ENCODE measurements at regions not wholly inside any gene's neighbourhood (a gene's known extent, or its start where the extent isn't known, plus 50 kb on each side); places are given as distances from the start of the nearest gene placed in this dataset.

DNA sequence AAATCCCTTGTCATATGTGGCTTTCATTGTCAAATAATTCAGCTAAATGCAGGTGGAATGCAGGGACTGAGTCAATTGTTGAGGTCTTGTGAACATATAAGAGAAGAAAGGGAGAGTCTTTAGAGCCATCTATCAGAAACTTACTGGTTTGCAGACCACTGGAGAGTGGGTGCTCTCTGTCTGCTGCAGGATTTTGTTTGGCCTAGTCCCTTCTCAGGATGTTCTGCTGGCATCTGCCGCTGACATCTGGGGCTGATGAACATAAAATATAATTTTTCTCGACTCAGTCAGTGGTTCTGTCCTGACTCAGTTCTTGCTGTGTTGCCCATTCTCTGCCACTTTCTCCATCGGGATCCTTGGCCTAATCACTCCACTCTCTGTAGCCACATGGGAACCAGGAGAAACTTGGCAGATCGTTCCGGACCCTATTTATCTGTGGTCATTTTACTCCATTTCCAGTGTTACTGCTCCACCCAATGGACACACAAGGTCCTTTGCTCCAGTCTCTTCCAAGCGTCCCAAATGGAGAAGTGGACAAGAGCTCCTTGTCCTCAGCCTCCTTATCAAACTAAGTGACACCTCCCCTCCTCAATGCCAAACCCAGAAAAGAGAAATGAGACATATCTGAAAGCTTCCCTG lies 436.2 kb downstream of the FAT4 start:
- Mint-ChIP-seq H3K9me3 (peaks cover 19% of the 10 kb centered on the region), H3K36me3 (ENCODE audit: low read depth) (no peaks in the 10 kb centered on the region), H3K4me1 (ENCODE audit: low read depth) (no peaks in the 10 kb centered on the region), H3K4me3 (no peak overlapping the region), H3K27me3 (no peaks in the 10 kb centered on the region), H3K27ac (no peak overlapping the region)
- intact Hi-C loops (cut with micrococcal nuclease), result no loop called here

DNA sequence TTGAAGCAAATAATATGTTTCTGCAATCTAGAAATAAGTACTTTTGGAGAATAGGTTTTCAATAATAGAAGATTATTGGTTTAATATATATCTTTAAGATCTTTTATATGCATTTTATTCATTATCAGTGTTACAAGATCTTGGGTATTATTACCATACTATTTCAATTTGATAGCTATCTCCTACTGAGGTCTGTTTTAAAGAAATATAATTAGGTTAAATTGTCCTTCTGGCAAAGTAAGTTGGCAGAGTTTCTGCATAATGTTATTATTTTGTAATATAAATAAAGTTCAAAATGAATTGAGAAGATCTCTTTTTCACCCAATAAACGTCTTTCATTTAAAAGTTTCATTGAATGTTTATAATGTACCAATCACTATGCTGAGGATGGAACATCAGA lies 443.7 kb downstream of the FAT4 start:
- H3K4me3 Mint-ChIP-seq, result no peak overlapping the region
- no peaks in the 10 kb centered on the region for H3K9me3 Mint-ChIP-seq
- H3K4me1 Mint-ChIP-seq (ENCODE audit: low read depth), result no peaks in the 10 kb centered on the region
- intact Hi-C loops (cut with micrococcal nuclease), result no loop called here
- no peaks in the 10 kb centered on the region for H3K36me3 Mint-ChIP-seq (ENCODE audit: low read depth)
- no peak overlapping the region for H3K27ac Mint-ChIP-seq
- no peaks in the 10 kb centered on the region for H3K27me3 Mint-ChIP-seq

DNA sequence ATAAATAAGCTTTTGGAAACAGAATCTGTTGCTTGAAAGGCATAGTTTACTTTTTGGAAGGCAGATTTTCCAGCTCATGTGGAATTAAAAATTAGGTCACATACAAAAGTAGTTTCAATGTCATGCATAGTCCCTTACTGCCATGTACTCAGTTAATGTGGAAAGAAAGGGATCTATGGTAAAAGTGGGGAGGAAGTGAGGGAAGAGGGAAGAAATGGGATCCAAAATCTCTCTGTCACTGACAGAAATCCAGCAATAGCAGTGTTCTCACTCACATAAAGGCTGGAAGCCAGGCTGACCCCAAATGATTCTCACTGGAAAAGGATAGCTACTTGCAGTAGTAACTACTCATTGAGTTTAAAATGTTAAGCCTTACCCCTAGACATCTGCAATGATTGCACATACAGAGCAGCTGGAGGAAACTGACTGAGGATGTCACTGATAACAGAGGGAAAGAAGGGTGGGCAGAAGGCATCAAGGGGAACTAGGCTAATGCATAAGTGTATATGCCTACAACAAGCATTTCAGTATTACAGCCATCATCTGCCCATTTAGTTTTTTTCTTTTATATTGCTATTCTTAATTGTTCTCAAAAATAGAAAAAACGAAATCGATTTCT lies 445.6 kb downstream of the FAT4 start:
- Mint-ChIP-seq H3K27me3 (no peaks in the 10 kb centered on the region), H3K4me3 (no peak overlapping the region), H3K4me1 (ENCODE audit: low read depth) (no peaks in the 10 kb centered on the region), H3K36me3 (ENCODE audit: low read depth) (no peaks in the 10 kb centered on the region), H3K9me3 (no peaks in the 10 kb centered on the region), H3K27ac (no peak overlapping the region)
- intact Hi-C loops (cut with micrococcal nuclease), result no loop called here

DNA sequence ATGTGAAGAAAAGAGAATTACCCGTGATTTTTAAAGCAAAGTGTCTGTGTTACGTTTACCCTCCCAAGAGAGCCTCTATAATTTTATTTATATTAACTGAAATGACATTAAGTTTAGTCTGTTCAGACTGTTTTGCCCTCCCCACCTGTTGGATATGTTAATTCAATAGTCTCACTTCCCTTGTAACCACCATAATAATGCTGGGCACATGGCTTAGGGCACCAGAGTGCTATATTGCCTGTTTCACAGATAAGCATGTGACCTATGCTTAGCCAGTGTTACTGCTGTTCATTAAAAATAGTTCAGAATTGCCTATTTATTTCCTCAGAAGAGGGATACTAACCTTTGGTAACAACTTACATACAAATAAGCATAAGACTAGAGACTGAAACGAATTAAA lies 446.2 kb downstream of the FAT4 start:
- intact Hi-C loops (cut with micrococcal nuclease), result no loop called here
- no peak overlapping the region for H3K27ac Mint-ChIP-seq
- no peak overlapping the region for H3K4me3 Mint-ChIP-seq

DNA sequence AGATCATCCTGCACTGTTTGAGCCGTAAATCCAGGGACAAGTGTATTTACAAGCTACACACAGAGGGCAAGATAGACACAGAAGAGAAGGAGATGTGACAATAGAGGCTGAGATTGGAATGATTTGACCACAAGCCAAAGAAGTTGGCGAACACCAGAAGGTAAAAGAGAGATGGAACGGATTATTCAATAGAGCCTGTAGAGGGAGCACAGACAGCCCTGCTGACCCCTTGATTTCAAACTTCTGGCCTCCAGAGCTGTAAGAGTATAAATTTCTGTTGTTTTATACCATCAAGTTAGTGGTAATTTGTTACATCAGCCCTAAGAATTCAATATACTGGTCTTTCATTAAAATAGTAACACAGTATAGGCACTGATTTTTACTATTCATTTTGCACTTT lies 447.8 kb downstream of the FAT4 start:
- Mint-ChIP-seq H3K27me3 (no peaks in the 10 kb centered on the region), H3K9me3 (no peaks in the 10 kb centered on the region), H3K4me3 (no peak overlapping the region), H3K27ac (no peak overlapping the region), H3K4me1 (ENCODE audit: low read depth) (no peaks in the 10 kb centered on the region), H3K36me3 (ENCODE audit: low read depth) (no peaks in the 10 kb centered on the region)
- intact Hi-C loops (cut with micrococcal nuclease), result no loop called here

More for the DNA sequence above, 446.2 kb downstream of the FAT4 start:
- H3K4me1 Mint-ChIP-seq (ENCODE audit: low read depth), result no peaks in the 10 kb centered on the region
- H3K36me3 Mint-ChIP-seq (ENCODE audit: low read depth), result no peaks in the 10 kb centered on the region
- no peaks in the 10 kb centered on the region for H3K27me3 Mint-ChIP-seq
- no peaks in the 10 kb centered on the region for H3K9me3 Mint-ChIP-seq

DNA sequence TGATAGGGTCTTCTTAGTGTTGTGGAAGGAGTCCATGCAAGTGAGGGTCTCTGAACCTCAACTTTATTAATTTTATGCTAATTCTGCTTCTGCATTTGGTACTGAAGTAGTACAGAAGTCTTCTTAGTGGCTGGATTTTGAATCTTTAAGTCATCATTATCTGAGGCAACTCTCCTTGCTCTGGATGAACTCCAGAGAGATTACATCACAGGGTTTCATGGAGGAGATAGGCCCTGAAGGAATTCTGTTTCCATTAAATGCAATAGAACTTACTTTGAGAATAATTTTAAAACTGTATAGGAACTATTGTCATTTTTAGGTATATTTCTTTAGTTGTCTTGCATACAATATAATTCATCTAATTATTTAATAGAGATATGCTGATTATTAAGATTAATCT lies 451.2 kb downstream of the FAT4 start:
- Mint-ChIP-seq H3K4me3 (no peak overlapping the region), H3K36me3 (ENCODE audit: low read depth) (no peaks in the 10 kb centered on the region), H3K4me1 (ENCODE audit: low read depth) (no peaks in the 10 kb centered on the region), H3K27ac (no peak overlapping the region), H3K9me3 (no peaks in the 10 kb centered on the region), H3K27me3 (no peaks in the 10 kb centered on the region)
- intact Hi-C loops (cut with micrococcal nuclease), result no loop called here

DNA sequence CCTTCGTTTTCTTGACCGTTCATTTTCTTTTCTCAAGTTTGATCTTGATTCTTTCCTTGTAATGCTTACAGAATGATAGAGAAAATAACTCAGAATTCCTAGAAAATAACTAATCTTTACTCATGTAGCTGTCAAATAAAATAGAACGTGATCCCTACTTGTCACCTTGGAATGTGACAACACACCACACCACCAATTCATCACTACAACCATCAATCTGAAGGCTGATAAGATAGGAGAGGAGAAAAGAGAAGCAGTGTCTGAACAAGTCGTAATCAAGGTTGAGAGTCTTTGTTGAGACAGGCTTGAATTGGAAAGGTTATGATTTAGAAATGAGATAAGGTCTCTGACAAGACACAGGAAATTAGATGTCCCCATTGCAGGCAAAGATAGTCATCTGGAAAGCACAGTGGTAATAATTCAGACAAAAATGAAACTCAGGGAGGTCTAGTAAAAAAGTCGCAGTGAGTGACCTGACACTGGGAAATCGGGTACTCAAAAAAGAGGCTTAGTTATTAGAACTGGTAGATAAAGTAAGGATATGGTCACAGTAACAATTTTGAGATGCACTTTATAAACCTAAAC lies 456.2 kb downstream of the FAT4 start:
- H3K27ac Mint-ChIP-seq, result no peak overlapping the region
- H3K36me3 Mint-ChIP-seq (ENCODE audit: low read depth), result no peaks in the 10 kb centered on the region
- H3K4me3 Mint-ChIP-seq, result no peak overlapping the region
- H3K9me3 Mint-ChIP-seq, result peaks cover 20% of the 10 kb centered on the region
- H3K4me1 Mint-ChIP-seq (ENCODE audit: low read depth), result no peaks in the 10 kb centered on the region
- intact Hi-C loops (cut with micrococcal nuclease), result no loop called here
- no peaks in the 10 kb centered on the region for H3K27me3 Mint-ChIP-seq

DNA sequence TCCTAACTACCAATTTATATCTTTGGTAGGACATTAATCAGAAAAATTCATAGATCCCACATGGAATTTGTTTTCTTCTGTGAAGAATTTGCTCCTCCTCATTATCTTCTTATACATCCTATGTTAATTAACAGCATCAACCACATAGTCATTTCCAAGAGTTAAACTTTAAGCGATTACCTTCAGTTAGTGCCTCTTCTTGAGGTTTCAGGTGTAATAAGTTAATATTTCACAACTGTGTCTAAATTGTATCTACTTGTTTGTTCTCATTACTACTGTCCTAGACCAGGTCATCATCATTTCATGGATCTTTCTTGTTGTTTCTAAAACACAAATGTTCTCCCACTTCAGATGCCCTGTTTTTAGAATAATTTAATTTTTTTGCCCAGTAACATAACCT lies 457.9 kb downstream of the FAT4 start:
- no peak overlapping the region for H3K27ac Mint-ChIP-seq
- intact Hi-C loops (cut with micrococcal nuclease), result no loop called here
- no peaks in the 10 kb centered on the region for H3K27me3 Mint-ChIP-seq
- H3K9me3 Mint-ChIP-seq, result peaks cover 35% of the 10 kb centered on the region
- no peaks in the 10 kb centered on the region for H3K4me1 Mint-ChIP-seq (ENCODE audit: low read depth)
- no peak overlapping the region for H3K4me3 Mint-ChIP-seq
- H3K36me3 Mint-ChIP-seq (ENCODE audit: low read depth), result no peaks in the 10 kb centered on the region

DNA sequence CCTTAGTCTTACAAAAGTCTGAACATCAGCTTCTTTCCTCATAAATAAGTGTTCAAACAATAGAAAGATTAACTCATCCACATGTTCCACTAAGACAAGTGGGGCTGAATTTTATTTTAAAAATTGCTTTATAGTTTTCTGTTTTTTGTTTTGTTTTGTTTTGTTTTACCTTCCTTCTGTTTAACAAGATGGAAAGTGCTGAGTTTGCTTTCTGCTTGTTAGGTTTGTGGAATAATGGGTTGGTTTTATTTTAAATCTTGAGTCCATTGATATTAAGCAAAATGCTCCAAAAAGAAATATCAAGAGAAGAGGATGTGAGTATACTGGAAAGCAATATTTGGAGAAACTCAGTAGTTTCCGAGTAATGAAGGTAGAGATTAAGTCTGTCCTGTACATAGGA lies 458.7 kb downstream of the FAT4 start:
- no peaks in the 10 kb centered on the region for H3K36me3 Mint-ChIP-seq (ENCODE audit: low read depth)
- H3K9me3 Mint-ChIP-seq, result peaks cover 35% of the 10 kb centered on the region
- H3K4me1 Mint-ChIP-seq (ENCODE audit: low read depth), result no peaks in the 10 kb centered on the region
- intact Hi-C loops (cut with micrococcal nuclease), result no loop called here
- no peaks in the 10 kb centered on the region for H3K27me3 Mint-ChIP-seq
- H3K27ac Mint-ChIP-seq, result no peak overlapping the region
- H3K4me3 Mint-ChIP-seq, result no peak overlapping the region

DNA sequence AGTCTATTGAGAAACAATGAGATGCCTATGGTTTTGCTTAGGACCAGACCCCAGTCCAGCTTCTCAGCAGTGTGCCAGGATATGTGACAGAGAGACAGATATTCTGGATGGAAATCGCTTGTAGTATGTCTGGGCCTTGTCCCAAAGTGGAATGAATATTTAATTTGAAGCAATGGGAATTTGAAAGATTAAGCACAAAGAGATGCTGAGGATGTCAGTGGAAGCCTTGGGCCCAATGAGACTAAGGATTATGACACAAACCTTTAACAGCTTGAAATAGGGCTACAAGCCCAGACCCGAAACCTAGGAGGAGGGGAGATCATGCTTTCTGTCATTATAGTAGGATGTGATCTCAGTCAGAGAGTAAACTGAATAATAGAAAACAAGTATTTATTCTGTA lies 459.2 kb downstream of the FAT4 start:
- no peak overlapping the region for H3K27ac Mint-ChIP-seq
- intact Hi-C loops (cut with micrococcal nuclease), result no loop called here
- H3K27me3 Mint-ChIP-seq, result no peaks in the 10 kb centered on the region

DNA sequence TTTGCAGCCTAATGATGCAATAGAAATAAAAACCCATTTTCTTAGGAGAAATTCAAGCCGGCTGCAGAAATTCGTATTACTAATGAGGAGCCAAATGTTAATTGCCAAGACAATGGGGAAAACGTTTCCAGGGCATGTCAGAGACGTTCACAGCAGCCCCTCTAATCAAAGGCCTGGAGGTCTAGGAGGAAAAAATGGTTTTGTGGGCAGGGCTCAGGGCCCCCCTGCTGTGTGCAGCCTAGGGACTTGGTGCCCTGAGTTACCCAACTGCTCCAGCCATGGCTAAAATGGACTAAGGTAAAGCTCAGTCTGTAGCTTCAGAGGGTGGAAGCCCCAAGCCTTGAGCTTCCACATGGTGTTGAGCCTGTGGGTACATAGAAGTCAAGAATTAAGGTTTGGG lies 461.4 kb downstream of the FAT4 start:
- H3K4me3 Mint-ChIP-seq, result no peak overlapping the region
- H3K27me3 Mint-ChIP-seq, result no peaks in the 10 kb centered on the region
- no peaks in the 10 kb centered on the region for H3K4me1 Mint-ChIP-seq (ENCODE audit: low read depth)
- no peak overlapping the region for H3K27ac Mint-ChIP-seq
- H3K36me3 Mint-ChIP-seq (ENCODE audit: low read depth), result no peaks in the 10 kb centered on the region
- peaks cover 35% of the 10 kb centered on the region for H3K9me3 Mint-ChIP-seq
- intact Hi-C loops (cut with micrococcal nuclease), result no loop called here

More for the DNA sequence above, 459.2 kb downstream of the FAT4 start:
- Mint-ChIP-seq H3K4me3 (no peak overlapping the region), H3K4me1 (ENCODE audit: low read depth) (no peaks in the 10 kb centered on the region), H3K9me3 (peaks cover 35% of the 10 kb centered on the region), H3K36me3 (ENCODE audit: low read depth) (no peaks in the 10 kb centered on the region)

DNA sequence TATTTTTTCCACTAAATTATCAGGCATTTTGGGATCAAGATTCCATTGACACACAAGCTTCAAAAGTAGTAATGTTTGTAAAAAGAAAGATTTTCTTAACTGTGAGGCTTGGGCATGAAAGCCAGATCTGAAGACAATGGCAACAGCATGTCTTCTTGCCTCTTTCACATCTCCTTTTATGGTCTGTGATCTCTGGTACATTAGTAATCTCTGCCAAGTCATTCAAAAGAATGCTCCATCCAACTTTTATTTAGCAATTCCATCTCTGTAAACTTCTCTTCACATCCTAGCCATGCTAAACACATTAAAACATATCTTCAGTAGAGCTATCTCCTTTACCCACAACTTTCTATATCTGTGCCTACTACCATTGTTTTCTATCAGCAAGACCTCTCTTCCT lies 465.4 kb downstream of the FAT4 start:
- H3K4me3 Mint-ChIP-seq, result no peak overlapping the region
- no peaks in the 10 kb centered on the region for H3K4me1 Mint-ChIP-seq (ENCODE audit: low read depth)
- peaks cover 23% of the 10 kb centered on the region for H3K9me3 Mint-ChIP-seq
- H3K36me3 Mint-ChIP-seq (ENCODE audit: low read depth), result no peaks in the 10 kb centered on the region
- intact Hi-C loops (cut with micrococcal nuclease), result no loop called here
- no peak overlapping the region for H3K27ac Mint-ChIP-seq
- no peaks in the 10 kb centered on the region for H3K27me3 Mint-ChIP-seq

DNA sequence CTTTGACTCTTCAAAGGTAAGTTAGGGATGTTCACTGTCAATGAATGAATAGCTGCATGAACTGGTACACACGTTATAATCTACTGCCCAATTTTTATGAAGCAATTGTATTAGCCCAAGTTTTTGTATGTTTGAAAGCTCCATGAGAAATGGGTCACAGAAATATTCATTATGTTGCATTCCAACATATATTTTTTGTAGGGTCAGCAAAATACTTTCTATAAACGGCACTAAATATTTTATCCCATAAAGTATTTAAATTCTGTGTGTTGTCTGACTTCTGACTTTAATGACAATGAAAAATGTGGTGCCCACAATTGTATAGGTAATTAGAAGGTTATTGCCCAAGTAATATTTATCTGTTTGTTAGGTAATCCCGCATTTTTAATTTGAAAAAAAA lies 466.0 kb downstream of the FAT4 start:
- H3K9me3 Mint-ChIP-seq, result peaks cover 17% of the 10 kb centered on the region
- no peaks in the 10 kb centered on the region for H3K36me3 Mint-ChIP-seq (ENCODE audit: low read depth)
- no peaks in the 10 kb centered on the region for H3K27me3 Mint-ChIP-seq
- intact Hi-C loops (cut with micrococcal nuclease), result no loop called here
- H3K4me1 Mint-ChIP-seq (ENCODE audit: low read depth), result no peaks in the 10 kb centered on the region
- H3K27ac Mint-ChIP-seq, result no peak overlapping the region
- no peak overlapping the region for H3K4me3 Mint-ChIP-seq

DNA sequence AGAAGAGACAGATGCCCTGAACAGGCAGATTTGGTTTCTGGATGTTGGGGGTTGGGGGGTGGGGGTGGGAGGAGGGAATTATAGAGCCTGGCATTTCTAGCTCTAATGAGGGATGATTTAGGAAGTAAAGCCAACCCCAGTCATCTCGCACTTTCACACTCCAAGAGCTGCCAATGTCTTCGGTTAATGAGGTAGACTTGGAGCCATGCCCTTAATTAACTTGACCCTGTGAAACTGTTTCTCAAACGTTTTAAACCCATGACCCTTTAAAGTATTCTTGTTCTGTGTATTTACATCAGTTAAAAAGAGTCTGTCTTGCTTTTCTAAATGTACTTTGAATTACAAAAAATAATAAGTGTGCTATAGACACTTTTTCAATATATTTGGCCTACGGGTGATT lies 466.9 kb downstream of the FAT4 start:
- Mint-ChIP-seq H3K4me1 (ENCODE audit: low read depth) (no peaks in the 10 kb centered on the region), H3K9me3 (peaks cover 8% of the 10 kb centered on the region), H3K27me3 (no peaks in the 10 kb centered on the region), H3K4me3 (no peak overlapping the region), H3K27ac (no peak overlapping the region), H3K36me3 (ENCODE audit: low read depth) (no peaks in the 10 kb centered on the region)
- intact Hi-C loops (cut with micrococcal nuclease), result no loop called here

DNA sequence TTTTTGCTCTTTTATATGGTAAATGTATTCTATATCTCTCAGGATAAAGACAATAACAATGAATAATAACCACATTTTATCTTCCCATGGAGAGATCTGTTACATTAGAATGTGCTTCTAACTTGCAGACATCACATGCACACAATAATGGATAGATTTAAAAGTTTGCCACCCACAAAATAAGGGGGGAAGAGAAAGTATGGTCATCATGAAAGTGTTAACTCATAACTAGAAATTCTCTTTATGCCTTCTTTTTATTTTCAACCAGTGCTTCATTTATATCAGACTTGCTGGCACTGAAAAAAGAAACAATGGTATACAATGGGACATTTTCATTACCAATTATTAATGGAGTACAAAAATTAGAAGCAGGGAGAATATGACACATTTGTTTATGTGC lies 470.0 kb downstream of the FAT4 start:
- Mint-ChIP-seq H3K4me1 (ENCODE audit: low read depth) (no peaks in the 10 kb centered on the region), H3K36me3 (ENCODE audit: low read depth) (no peaks in the 10 kb centered on the region), H3K4me3 (no peak overlapping the region), H3K27ac (no peak overlapping the region), H3K27me3 (no peaks in the 10 kb centered on the region), H3K9me3 (no peaks in the 10 kb centered on the region)
- intact Hi-C loops (cut with micrococcal nuclease), result no loop called here

Data from dendritic cell treated with granulocyte-macrophage colony-stimulating factor and Interleukin-4, amounts not matched to agents 40 ng/mL and 50 ng/mL, for 4 days (primary cell).